ENCODE measurements at regions not wholly inside any gene's neighbourhood (a gene's known extent, or its start where the extent isn't known, plus 50 kb on each side); places are given as distances from the start of the nearest gene placed in this dataset.

- H3K4me3 ChIP-seq (ENCODE audit: low read length) = no peak overlapping the region
- no peak for DNase-seq (ENCODE audit: low read depth)
- TF ChIP-seq, protein P1, sequence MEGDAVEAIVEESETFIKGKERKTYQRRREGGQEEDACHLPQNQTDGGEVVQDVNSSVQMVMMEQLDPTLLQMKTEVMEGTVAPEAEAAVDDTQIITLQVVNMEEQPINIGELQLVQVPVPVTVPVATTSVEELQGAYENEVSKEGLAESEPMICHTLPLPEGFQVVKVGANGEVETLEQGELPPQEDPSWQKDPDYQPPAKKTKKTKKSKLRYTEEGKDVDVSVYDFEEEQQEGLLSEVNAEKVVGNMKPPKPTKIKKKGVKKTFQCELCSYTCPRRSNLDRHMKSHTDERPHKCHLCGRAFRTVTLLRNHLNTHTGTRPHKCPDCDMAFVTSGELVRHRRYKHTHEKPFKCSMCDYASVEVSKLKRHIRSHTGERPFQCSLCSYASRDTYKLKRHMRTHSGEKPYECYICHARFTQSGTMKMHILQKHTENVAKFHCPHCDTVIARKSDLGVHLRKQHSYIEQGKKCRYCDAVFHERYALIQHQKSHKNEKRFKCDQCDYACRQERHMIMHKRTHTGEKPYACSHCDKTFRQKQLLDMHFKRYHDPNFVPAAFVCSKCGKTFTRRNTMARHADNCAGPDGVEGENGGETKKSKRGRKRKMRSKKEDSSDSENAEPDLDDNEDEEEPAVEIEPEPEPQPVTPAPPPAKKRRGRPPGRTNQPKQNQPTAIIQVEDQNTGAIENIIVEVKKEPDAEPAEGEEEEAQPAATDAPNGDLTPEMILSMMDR (IDR thresholded peaks at IDR 0.05; ENCODE audit: insufficient read depth, low read depth, low read length, missing control alignments) = no peak
Observed at GRCh38 chrX:128294198-128294597, 242.0 kb upstream of the ACTRT1 start.

DNA sequence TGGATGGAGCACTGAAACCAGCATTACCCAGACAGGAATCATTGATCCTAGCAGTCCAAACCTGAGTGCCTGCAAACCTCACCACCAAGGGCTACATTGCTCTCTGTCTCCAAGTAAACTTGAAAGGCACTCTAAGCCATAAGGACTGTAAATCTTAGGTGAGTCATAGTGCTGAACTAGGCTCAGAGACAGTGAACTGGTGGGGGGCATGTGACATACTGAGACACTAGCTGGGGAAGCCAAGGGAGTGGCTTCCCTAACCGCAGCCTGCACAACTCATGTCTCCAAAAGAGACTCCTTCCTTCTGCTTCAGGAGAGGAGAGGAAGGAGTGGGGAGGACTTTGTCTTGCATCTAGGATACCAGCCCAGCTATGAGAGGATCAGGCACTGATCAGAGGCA is 235.5 kb upstream of the ACTRT1 start:
- TF ChIP-seq, protein P1 (IDR thresholded peaks at IDR 0.05; ENCODE audit: insufficient read depth, low read depth, low read length, missing control alignments) = no peak

DNA sequence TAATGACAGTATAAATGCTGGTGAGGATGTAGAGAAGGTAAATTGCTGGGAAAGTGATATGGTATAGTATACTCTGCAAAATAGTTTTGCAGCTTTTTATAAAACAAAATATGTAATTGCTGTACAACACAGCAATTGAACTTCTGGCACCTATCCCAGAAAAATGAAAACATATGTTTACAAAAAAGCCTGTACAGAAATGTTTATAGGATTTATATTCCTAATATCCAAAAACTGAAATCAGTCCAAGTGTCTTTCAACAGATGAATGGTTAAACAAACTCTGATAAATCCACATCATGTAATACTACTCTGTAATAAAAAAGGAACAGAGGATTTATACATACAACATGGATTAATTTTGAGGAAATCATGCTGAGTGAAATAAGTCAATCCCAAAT is 198.4 kb upstream of the ACTRT1 start:
- H3K4me3 ChIP-seq (ENCODE audit: low read length) = no peak overlapping the region
- DNase-seq (ENCODE audit: low read depth) = no peak
- TF ChIP-seq, protein P1 (IDR thresholded peaks at IDR 0.05; ENCODE audit: insufficient read depth, low read depth, low read length, missing control alignments) = no peak

More for the DNA sequence above, 235.5 kb upstream of the ACTRT1 start:
- H3K4me3 ChIP-seq (ENCODE audit: low read length) = no peak overlapping the region
- DNase-seq (ENCODE audit: low read depth) = peak; percentile 0

GRCh38 chrX:128216364-128216763 is 164.2 kb upstream of the ACTRT1 start:
- no peak overlapping the region for H3K4me3 ChIP-seq (ENCODE audit: low read length)
- no peak for DNase-seq (ENCODE audit: low read depth)
- TF ChIP-seq, protein P1 (IDR thresholded peaks at IDR 0.05; ENCODE audit: insufficient read depth, low read depth, low read length, missing control alignments) = no peak

GRCh38 chrX:128165884-128166408 is 113.7 kb upstream of the ACTRT1 start:
- DNase-seq (ENCODE audit: low read depth) = no peak
- H3K4me3 ChIP-seq (ENCODE audit: low read length) = no peak overlapping the region
- TF ChIP-seq, protein P1 (IDR thresholded peaks at IDR 0.05; ENCODE audit: insufficient read depth, low read depth, low read length, missing control alignments) = no peak

DNA sequence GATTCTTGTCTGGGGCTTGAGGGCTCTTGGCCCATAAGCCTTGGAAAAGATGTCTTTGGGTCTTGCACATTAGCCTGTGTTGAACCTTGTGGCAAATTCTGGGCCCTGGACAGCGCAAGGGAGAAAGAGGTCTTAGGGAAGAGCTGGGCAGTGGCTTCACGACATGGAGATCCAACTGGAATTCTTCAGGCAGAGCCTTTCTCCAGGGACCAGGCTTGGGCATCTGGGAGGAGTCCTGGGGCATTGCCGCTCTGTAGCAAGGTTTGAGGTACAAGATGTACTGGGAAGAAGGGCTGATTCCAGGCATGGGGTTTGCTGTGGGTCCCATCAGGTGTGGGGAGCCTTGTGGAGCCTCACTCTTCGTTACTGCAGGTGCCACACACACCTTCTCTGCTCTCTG is 104.0 kb upstream of the ACTRT1 start:
- TF ChIP-seq, protein P1 (IDR thresholded peaks at IDR 0.05; ENCODE audit: insufficient read depth, low read depth, low read length, missing control alignments) = no peak
- no peak for DNase-seq (ENCODE audit: low read depth)
- no peak overlapping the region for H3K4me3 ChIP-seq (ENCODE audit: low read length)

- H3K4me3 ChIP-seq (ENCODE audit: low read length) = no peak overlapping the region
- DNase-seq (ENCODE audit: low read depth) = no peak
- TF ChIP-seq, protein P1 (IDR thresholded peaks at IDR 0.05; ENCODE audit: insufficient read depth, low read depth, low read length, missing control alignments) = no peak
Observed at GRCh38 chrX:128142745-128143144, 90.5 kb upstream of the ACTRT1 start.

Data from epithelial cell of esophagus (primary cell).